ENCODE measurements at regions not wholly inside any gene's neighbourhood (a gene's known extent, or its start where the extent isn't known, plus 50 kb on each side); places are given as distances from the start of the nearest gene placed in this dataset.

DNA sequence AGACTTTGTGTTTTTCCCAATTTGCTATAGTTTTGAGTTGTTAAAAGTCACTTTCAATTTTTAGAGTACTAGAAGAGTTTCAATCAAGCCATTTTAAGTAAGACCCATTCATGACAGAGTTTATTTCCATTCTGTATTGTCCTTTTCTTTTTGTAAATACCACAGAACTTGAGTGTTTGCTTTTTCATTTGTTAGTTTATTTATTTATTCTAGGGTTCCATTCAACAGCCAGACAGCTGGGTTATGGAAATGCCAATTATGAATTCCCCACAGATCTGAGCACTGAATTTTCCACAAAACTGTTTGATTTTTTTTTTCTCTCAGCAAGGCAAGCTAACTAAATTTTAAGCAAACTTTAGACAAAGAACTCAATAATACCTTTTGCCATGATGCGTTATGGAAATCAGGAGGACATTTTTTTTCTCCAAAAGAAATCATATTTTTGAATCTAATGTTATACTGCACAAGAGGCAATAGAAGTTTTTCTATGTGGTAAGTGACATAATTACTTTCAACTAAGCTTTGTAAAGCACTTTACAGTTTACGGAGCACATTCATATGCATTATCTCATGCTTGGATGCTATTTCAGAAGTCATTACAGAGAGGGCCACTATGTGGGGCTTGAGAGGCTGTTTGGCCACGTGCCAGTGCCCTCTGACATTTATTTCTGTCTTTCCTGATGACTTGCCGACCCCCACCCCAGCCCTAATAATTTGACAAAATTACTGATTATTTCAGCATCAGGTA is 181.5 kb downstream of the VRK1 start:
- no peak for DNase-seq (ENCODE audit: low read depth in 4 of 4, low spot score in 2 of 4)

DNA sequence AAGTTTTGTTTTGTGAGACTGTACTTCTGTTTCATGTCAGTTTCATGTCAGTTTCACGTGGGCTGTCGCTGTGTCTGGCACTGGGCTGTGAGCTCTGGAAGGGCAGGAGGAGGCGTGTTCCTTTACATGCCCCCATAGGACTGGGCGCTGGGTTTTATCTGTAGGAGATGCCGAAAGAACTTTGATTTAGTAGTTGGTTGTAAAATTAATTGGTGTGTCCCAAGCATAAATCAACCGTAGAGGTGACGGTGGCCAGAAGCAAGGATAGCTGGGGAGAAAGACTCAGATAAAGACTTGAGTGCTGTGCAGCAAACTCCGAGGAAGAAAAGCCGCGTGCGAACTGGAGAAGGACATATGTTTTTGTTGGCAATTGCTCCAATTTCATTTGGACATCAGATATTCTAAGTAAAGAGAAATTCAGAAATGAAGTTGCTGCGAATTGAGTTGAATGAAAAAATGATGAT is 182.5 kb downstream of the VRK1 start:
- DNase-seq (ENCODE audit: low read depth in 4 of 4, low spot score in 2 of 4), result peak; percentile 60 to 65 (median 63)

DNA sequence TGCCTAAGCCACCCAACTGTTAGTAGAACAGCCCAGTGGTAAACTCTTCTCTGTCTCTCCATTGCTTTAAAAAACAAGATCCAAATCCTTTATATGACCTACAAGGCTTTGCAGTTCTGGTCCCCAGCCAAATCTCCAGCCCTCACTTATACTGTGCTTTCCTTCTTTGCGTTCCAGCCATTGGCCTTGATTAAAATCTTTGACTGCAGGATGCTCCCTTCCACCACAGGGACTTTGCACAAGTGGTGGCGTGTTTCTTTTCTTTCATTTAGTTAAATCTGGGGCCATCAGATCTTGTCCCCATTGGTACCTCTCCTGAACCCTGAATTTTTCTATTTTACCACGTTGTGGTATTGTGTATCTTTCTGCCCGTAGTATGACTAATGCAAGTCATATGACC is 183.7 kb downstream of the VRK1 start:
- no peak for DNase-seq (ENCODE audit: low read depth in 4 of 4, low spot score in 2 of 4)

DNA sequence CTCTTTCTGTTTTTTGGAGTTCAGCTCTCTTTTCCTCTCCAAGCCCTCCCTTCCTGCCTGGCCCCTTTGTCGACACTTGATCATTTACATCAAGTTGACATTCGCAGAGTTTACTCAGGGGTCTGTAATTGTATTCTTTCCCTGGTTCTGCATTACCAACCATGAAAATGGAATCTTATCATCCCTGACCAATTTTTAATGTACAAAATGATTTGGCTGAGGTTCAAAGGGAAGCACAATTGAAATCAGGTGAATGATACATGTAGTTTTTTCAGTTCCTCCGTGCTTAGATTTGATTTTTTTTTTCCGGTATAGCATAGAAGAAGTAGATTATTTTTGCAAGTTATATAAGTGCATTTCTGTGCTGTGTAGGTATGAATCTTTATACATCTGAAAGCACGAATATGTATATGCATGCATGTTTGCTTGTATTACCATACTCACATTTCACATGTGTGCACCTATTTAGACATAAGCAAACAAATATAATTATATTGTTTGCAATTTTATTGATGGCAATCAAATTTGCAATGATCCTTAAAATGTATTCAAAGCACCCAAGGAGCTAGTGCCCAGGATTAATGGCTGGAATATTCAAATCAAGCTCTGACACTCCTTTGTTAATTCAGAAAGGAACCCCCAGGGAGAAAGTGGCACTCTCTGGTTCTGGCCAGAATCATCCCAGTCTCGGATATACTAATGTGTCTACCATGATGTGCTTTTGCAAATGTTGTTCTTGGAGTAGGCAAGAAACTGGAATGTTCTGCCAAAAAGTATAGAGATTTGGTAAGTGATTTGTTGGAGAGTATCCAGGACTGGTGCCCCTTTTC is 189.3 kb downstream of the VRK1 start:
- peak in 1 of 4 donors; percentile 20 for DNase-seq (ENCODE audit: low read depth in 4 of 4, low spot score in 2 of 4)

DNA sequence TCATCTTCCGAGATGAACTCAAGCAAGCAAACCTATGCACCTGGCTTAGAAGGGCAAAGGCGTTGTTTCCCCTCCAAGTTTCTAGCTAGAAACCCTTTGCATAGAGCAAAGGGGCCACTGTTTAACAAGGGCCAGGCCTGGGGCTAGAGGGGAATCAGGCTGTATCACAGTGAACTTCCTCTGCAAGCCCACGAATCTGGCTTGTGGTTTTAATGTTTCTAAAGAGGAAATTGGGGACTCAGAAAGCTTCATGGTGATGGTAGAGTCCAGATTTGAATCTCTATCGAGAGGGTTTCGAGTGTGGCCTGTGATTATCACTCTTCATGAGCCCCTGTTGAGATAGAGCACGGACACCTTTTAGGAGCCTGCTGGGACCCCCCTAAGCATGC is 189.9 kb downstream of the VRK1 start:
- DNase-seq (ENCODE audit: low read depth in 4 of 4, low spot score in 2 of 4), result no peak

DNA sequence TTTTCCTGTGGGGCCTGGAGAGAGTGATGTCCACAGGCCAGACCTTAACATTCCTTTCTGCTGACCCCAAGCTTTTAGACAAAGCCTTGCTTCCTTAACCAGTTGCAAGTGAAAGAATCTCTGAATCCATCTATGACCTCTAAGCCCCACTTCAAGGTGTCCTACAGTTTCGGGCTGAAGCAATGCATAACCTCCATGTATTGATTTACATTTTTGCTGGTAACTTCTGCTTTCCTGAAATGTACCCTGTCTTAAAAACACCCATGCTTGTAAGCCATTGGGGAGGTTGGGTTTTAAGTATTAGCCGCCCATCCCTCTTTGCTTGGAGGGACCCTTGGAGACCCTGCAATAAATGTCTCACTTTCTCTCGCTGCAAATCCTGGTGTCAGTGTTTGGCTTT is 190.6 kb downstream of the VRK1 start:
- no peak for DNase-seq (ENCODE audit: low read depth in 4 of 4, low spot score in 2 of 4)

DNA sequence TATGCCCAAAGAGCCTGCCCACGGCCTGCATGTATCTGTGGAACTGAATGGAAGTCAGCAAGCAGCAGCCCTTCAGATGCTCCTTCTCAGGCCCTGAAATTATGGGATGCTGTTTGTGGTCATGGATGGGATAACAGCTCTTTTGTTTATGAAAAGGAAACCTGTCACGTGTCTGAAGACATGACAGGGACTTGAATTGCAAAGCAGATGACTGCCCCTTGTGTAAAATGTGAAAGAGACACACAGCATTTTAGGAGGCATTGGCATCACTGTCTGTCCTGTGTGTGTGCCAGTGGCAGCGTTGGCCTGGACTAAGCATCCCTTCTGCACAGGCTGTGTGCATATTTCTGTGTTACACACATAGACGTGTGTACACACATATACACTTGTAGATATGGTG is 192.1 kb downstream of the VRK1 start:
- DNase-seq (ENCODE audit: low read depth in 4 of 4, low spot score in 2 of 4), result no peak

DNA sequence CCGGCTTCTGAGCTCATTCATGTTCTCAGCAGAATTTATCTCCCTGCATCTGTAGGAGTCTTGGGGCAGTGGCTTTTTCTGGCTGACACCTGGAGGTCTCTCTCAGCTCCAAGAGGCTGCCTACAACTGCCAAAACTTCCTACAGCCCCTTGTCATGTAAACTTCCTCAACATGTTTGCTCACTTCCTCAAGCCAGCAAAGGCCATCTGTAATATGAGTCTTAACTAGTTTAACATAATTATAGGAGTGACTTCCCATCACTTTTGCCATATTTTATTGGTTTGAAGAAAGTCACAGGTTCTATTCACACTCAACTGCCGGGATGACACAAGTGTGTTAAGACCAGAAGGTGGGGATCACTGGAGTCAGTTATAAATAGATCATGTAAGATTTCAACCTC is 194.0 kb downstream of the VRK1 start:
- no peak for DNase-seq (ENCODE audit: low read depth in 4 of 4, low spot score in 2 of 4)

DNA sequence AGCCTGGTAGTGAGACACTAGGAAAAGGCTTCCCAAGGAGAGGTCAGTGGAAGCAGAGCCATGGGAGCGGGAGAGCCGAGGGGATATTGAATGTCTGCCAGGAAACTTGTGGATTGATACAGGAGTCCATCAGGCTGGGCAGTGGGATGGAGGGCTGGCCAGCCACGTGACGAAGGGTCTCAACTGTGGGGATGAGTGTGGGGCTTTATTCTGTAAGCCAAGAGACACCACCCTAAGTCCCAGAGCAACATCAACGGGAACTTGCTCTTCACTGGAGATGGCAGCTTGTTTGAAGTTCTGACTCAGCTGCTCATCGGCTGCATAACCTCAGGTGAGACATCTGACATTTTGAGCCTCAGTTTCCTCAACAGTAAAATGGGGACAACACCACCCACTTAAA is 197.8 kb downstream of the VRK1 start:
- no peak for DNase-seq (ENCODE audit: low read depth in 4 of 4, low spot score in 2 of 4)

DNA sequence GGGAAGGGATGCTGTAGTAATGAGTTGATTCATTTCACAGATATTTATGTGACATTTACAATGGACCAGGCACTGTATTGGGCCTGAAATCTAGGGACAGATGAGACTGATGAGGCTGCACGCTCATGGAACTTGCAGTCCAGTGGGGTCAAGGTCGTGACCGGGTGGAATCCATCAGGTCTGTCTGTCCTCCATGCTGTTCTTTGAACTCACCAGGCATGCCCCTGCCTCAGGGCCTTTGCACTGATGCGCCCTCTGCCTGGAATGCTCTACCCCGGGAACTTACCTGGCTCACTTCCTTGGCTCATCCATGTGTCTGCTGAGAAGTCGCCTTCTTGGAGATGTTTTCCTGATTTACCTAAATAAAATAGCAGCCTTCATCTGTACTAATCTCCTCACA is 200.1 kb downstream of the VRK1 start:
- no peak for DNase-seq (ENCODE audit: low read depth in 4 of 4, low spot score in 2 of 4)

DNA sequence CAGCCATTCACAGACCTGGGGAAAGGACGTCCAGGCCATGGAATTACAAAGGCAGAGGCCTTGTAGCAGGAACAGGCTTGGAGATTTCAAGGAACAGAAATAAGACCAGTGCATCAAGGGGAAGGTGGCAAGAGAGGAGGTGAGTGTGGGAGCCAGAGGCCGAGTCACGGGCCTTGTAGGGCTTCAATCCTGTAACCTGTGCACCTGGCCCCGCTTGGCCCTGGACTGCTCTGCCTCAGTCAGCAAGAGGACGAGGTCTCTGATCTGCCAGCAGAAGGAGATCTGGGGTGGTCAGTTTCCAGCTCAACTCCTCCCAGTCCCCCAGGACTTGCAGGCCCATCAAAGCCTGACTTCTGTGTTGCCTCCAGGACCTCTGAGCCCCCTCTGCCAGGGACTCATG is 200.8 kb downstream of the VRK1 start:
- DNase-seq (ENCODE audit: low read depth in 4 of 4, low spot score in 2 of 4), result no peak

DNA sequence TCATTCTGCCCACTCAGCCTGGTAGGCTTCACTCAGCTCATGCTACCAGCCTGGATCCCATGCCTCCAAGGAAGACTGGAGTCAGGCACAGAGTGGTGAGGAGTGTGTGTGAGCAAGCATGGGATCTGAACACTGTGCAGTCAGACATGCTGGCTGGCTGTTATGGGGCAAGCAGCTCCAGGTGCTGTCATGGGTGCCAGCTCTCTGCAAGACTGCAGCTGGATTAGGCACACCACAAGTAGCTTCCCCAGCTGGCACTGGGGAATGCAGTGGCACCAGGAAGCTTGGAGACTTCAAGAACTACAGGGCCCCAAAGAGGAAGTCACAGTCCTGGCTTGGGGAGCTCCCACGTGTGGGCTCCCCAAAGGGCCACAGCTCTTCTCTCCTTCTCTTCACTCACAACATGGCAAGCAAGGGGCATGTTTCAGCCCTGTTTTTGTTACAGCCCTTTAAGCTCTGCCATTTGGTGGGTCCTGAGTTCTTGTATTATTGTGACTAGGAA is 202.5 kb downstream of the VRK1 start:
- DNase-seq (ENCODE audit: low read depth in 4 of 4, low spot score in 2 of 4), result no peak

DNA sequence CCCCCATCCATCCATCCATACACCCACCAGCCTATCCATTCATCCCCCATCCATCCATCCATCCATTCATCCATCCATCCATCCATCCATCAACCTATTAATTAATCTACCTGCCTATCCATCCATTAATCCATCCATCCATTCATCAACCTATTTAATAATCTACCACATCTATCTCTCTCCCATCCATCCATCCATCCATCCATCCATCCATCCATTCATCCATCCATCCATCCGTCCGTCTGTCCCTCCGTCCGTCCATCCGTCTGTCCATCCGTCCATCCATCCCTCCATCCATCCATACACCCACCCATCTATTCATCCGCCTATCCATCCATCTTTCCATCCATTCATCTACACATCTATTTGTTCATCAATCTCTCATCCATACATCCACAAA is 205.3 kb downstream of the VRK1 start:
- DNase-seq (ENCODE audit: low read depth in 4 of 4, low spot score in 2 of 4), result no peak

DNA sequence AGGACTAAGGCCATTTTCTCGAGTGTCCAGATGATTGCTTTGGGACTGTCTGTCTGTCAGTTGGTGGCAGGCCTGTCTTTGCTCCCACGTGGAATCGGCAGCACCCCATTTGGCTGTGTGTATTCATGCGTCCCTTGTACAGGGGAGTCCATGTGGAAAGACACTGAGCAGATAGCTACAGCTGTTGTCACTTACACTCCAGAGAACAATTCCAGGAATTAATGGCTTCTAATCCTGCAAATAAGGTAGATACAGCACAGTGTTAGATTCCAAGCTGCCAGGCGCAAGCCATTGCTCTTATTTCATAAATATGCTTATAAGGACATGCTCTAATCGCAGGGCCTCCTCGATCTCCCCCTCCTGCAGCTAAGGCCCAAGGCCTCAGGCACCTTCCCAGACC is 208.8 kb downstream of the VRK1 start:
- DNase-seq (ENCODE audit: low read depth in 4 of 4, low spot score in 2 of 4), result no peak

DNA sequence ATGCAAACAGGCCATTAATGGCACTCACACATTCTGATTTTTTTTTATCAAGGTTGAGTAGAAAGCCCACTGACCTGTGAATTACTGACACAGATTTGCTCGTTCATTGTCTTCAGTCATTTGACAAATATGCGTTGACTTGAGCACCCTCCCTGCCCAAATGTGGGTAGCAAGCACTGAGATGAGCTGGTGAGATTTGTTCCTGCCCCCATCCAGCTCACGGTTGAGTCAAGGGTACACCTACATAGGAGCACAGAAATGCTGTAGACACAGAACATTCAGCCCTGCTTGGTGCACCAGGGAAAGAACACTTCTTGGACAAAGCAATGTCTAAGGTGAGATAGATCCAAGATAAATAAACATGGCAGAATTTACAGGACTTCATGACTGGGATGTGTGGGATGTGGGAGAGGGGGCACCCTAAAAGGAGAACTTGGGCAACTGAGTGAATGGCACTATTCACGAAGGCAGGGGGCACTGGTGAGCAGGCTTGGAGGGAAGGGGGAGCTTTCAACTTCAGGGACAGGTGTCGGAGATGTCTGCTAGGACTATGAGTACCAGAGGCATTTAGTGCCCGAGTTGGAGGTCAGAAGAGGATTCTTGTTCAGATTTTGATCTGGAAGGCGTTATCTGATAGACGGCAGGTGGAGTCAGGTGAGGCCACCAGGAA is 213.4 kb downstream of the VRK1 start:
- DNase-seq (ENCODE audit: low read depth in 4 of 4, low spot score in 2 of 4), result no peak

DNA sequence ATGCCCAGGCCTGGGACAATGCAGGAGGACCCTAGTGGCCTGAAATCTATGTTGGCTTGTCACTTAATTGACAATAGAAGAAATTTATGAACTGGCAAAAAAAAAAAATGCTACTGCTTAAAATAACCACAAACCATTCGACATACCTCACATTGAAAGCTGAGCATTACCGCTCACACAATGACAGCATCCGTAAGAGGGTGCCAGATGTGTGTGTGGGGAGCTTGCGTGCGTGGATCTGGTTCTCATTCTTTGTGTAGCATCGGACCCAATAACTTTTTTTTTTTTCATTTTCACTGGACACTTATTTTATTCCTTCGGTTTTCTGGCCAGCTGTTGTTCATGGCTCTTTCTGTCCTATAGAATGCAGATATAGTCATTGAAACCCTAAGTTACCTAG is 216.7 kb downstream of the VRK1 start:
- DNase-seq (ENCODE audit: low read depth in 4 of 4, low spot score in 2 of 4), result no peak

DNA sequence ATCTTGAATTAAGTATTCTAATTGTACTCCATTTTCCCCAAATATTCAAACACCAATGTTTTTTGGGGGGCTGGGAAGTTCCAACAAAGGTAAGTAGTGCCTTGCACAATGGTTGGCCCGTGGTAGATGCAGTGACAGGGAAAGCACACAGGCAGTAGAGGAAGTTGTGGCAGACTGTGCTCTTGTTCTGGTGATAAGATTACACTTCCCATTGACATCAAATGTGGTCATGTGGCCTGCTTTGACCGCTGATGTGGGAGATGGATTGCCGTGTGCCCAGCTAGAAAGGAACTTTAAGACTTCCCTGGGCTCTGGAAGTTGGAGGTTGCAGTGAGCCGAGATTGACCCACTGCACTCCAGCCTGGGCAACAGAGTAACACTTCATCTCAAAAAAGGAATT is 223.8 kb downstream of the VRK1 start:
- DNase-seq (ENCODE audit: low read depth in 4 of 4, low spot score in 2 of 4), result no peak

DNA sequence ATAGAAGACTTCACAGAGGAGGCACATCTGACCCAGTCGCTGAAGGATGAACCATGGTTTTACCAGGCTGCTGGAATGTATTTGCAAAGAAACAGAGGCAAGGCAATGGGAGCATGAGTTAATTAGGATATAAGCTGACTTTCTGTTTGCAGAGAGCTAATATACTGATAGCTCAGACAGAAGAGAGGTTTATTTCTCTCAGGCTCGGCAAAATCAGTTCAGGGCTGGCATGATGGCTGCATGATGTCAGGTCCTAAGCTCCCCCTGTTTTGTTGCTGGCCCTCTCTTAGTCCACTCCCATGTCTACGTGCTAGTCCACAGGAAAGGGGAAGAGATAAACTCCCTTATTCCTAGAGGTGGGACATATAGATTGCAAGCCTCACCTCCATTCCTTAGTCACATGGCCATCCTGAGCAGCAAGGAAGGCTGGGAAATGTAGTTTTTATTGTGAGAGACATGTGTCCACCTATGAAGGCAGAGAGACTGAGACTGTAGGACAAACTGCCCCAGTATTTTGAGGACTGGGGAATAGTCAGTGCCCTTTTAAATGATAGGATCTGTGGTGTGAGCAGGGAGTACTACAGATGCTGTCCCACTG is 224.5 kb downstream of the VRK1 start:
- DNase-seq (ENCODE audit: low read depth in 4 of 4, low spot score in 2 of 4), result no peak

DNA sequence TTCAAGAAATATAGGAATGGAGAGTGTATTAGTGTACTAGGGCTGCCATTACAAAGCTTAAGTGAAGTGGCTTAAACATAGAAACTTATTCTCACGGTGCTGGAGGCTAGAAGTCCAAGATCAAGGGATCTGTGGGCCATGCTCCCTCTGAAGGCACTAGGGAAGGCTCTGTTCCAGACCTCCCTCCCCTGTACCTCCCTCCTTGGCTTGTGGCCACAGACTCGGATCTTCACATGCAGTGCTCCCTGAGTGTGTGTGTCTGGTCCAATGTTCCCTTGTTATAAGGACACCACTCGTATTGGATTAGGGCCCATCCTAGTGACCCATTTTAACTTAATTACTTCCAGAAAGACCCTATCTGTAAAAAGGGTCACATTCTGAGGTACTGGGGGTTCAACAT is 225.6 kb downstream of the VRK1 start:
- no peak for DNase-seq (ENCODE audit: low read depth in 4 of 4, low spot score in 2 of 4)

DNA sequence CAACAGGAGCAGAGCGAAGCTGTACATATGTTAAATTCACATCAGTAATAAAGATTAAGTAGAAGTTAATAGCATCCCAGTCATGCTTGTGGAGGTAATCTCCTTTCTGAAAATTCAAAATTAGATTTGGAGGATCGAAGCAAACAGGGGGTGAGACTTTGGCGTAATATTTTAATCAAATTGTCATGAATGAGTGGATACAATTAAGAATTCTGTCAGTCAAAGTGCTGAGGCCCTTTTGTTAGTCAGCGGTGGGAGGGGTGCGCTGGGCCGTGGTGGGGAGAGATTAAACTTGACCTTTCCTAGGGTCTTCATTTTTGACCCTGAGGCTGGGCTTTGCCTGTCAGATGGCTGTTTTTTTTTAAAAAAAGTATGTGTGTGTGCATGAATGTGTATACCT is 226.7 kb downstream of the VRK1 start:
- no peak for DNase-seq (ENCODE audit: low read depth in 4 of 4, low spot score in 2 of 4)

DNA sequence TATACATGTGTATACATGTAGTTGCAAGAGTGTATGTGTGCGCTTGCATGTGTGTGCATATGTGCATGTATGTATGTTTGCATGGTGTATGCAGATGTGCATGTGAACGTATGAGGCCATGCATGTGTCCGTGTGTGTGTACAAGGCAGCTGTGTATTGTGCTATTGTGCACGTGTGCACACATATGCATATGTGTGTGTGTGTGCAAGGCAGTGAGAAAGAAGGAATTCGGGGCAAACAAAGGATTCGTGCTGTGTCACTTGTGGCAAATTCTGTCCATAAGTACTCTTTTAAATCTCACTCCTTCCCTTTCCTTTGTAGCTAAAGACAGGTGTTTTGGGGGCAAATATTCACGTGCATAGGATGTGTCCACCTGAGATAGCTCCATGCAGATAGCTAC is 227.1 kb downstream of the VRK1 start:
- no peak for DNase-seq (ENCODE audit: low read depth in 4 of 4, low spot score in 2 of 4)

Measured in left renal cortex interstitium (tissue), 4 donors.